H1 (cell line): ENCODE measurements at regions not wholly inside any gene's neighbourhood (a gene's known extent, or its start where the extent isn't known, plus 50 kb on each side); places are given as distances from the start of the nearest gene placed in this dataset.

ENCODE experiments used
- TF ChIP-seq, protein P1 (sequence below): IDR thresholded peaks from 2 replicates; pipeline ENCODE4 v1.6.1; 2012; ENCODE audit warnings: inconsistent platforms

GRCh38 chr12:33562401-33562800 is 122.8 kb upstream of the SYT10 start (continued):
- TF ChIP-seq, protein P1, sequence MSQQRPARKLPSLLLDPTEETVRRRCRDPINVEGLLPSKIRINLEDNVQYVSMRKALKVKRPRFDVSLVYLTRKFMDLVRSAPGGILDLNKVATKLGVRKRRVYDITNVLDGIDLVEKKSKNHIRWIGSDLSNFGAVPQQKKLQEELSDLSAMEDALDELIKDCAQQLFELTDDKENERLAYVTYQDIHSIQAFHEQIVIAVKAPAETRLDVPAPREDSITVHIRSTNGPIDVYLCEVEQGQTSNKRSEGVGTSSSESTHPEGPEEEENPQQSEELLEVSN = no peak
- TF ChIP-seq, all 59 proteins: peak for 0
